Progenitor cell of endocrine pancreas (in vitro differentiated cells): ENCODE measurements at regions not wholly inside any gene's neighbourhood (a gene's known extent, or its start where the extent isn't known, plus 50 kb on each side); places are given as distances from the start of the nearest gene placed in this dataset.

Experiments used
- DNase-seq: peaks from one replicate; pipeline ENCODE4 v3.0.0; 2021; ENCODE audit warnings: low spot score; ENCODE audit not compliant: unreplicated experiment
- H3K27ac Mint-ChIP-seq: 2 replicates; pipeline ENCODE4 v1.8.0; 2021; ENCODE audit warnings: mild to moderate bottlenecking, moderate library complexity, mixed read lengths
- H3K27me3 Mint-ChIP-seq: 2 replicates; pipeline ENCODE4 v1.8.0; 2021; ENCODE audit warnings: mixed read lengths
- H3K36me3 Mint-ChIP-seq: 2 replicates; pipeline ENCODE4 v1.8.0; 2022; ENCODE audit warnings: mixed read lengths; ENCODE audit not compliant: insufficient read depth
- H3K4me1 Mint-ChIP-seq: 2 replicates; pipeline ENCODE4 v1.8.0; 2021; ENCODE audit warnings: low read depth, mixed read lengths
- H3K4me3 Mint-ChIP-seq: 2 replicates; pipeline ENCODE4 v1.8.0; 2021; ENCODE audit warnings: low read depth, mild to moderate bottlenecking, moderate library complexity, mixed read lengths
- H3K9me3 Mint-ChIP-seq: 2 replicates; pipeline ENCODE4 v1.8.0; 2021; ENCODE audit warnings: low read depth, mixed read lengths
- TF ChIP-seq, protein P1 (sequence below): fragments of 200-600 bp; sonication (generic); IDR thresholded peaks from one replicate; pipeline ENCODE4 v1.5.0; 2021; ENCODE audit warnings: antibody characterized with exemption, mild to moderate bottlenecking; ENCODE audit not compliant: unreplicated experiment

DNA sequence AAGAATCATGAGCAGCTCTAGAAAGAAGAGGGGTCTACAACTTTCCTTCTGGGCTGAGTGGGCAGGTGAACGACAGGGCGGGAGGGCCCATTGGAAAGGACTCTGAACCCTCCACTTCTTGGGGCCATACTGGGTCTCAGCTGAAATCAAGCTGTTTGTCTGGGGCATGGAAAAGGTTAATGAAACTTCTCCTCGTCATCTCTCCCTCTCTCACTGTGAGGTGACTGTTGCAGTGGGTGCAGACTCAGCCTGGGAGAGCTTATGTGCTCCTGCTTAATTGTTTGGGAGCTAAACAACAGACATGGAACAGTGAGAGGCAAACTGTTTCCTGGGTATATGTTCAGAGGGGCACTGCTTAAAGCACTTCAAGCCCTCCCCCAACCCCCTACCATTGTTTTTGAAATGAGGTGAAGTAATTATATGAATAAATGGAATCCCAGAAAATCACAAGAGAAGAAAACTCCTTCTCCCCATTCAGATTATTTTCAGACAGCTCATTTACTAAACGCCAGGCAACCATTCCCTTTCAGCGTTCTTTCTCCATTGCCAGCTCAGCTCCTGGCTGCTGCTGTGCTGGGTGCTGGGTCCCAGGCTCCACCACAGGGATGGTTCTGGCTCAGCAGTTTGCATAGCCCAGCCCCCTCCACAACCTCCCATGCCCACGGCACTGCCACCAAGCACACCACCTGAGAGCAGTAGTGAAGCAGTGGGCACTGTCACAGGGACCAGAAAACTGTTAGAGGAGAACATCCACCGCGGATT is 444.9 kb upstream of the TBL1XR1 start:
- H3K4me1 Mint-ChIP-seq: peaks cover 2% of the 10 kb centered on the region
- no peak overlapping the region for H3K27ac Mint-ChIP-seq
- no peaks in the 10 kb centered on the region for H3K27me3 Mint-ChIP-seq
- no peak for DNase-seq
- no peak overlapping the region for H3K4me3 Mint-ChIP-seq
- no peaks in the 10 kb centered on the region for H3K36me3 Mint-ChIP-seq
- H3K9me3 Mint-ChIP-seq: peaks cover 5% of the 10 kb centered on the region
- TF ChIP-seq, protein P1, sequence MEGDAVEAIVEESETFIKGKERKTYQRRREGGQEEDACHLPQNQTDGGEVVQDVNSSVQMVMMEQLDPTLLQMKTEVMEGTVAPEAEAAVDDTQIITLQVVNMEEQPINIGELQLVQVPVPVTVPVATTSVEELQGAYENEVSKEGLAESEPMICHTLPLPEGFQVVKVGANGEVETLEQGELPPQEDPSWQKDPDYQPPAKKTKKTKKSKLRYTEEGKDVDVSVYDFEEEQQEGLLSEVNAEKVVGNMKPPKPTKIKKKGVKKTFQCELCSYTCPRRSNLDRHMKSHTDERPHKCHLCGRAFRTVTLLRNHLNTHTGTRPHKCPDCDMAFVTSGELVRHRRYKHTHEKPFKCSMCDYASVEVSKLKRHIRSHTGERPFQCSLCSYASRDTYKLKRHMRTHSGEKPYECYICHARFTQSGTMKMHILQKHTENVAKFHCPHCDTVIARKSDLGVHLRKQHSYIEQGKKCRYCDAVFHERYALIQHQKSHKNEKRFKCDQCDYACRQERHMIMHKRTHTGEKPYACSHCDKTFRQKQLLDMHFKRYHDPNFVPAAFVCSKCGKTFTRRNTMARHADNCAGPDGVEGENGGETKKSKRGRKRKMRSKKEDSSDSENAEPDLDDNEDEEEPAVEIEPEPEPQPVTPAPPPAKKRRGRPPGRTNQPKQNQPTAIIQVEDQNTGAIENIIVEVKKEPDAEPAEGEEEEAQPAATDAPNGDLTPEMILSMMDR: no peak

DNA sequence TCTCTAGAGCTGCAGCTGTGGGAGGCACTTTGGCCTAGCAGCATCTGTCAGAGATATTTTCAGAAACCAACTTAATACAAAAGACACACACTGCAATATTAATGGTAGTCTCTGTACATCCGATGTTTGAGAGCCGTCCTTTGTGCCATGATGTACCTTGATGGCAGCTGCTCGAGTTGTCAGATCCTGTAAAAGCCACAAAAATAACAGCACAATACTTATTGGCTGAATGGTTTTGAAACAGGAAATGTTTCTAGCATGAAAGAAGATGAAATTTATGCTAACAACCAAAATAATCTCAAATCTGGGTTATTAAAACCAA is 445.5 kb upstream of the TBL1XR1 start:
- H3K4me1 Mint-ChIP-seq: peaks cover 2% of the 10 kb centered on the region
- TF ChIP-seq, protein P1: no peak
- H3K4me3 Mint-ChIP-seq: no peak overlapping the region
- peaks cover 5% of the 10 kb centered on the region for H3K9me3 Mint-ChIP-seq
- H3K27me3 Mint-ChIP-seq: no peaks in the 10 kb centered on the region
- H3K36me3 Mint-ChIP-seq: no peaks in the 10 kb centered on the region
- H3K27ac Mint-ChIP-seq: no peak overlapping the region
- no peak for DNase-seq

DNA sequence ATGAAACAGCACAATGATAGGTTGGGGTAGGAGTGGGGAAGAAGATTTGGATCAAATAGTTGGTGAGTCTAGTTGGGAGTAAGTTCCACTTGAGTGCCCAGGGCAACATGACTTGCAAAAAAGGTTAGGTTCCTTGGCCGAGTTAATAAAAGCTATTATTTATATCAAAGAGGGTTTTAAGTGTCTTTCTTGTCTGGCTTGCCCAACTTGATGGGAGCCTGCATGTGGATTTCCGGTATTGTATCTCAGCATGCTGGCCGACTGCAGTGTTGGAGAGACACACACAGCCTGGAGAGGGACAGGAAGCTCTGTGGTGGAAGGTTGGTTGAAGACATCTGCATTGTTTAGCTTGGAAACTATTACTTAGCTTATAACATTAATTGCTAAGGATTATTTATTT is 449.5 kb upstream of the TBL1XR1 start:
- TF ChIP-seq, protein P1: no peak
- H3K9me3 Mint-ChIP-seq: no peaks in the 10 kb centered on the region
- no peaks in the 10 kb centered on the region for H3K36me3 Mint-ChIP-seq
- DNase-seq: no peak
- H3K4me1 Mint-ChIP-seq: peaks cover 6% of the 10 kb centered on the region
- no peak overlapping the region for H3K27ac Mint-ChIP-seq
- no peak overlapping the region for H3K4me3 Mint-ChIP-seq
- H3K27me3 Mint-ChIP-seq: no peaks in the 10 kb centered on the region

DNA sequence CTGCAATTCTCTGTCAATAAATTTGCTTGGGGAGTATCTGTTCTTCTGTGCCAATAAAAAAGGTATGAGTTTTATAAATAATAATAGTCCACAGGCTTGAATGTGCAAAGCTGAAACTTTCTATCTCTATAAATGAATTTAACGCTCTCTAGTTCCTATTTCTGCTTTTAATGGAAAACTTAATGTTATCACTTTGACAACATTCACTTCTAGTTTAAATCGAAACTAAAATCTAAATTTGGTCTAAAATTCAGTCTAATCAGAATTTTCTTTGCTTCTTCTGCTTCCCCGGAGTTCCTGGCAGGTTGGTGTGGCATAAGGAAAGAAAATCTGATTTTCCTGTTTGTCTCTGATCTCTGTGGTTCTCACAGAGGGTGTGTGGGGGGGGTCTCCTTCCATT is 450.1 kb upstream of the TBL1XR1 start:
- H3K27ac Mint-ChIP-seq: no peak overlapping the region
- H3K4me3 Mint-ChIP-seq: no peak overlapping the region
- no peaks in the 10 kb centered on the region for H3K27me3 Mint-ChIP-seq
- no peak for DNase-seq
- peaks cover 9% of the 10 kb centered on the region for H3K4me1 Mint-ChIP-seq
- TF ChIP-seq, protein P1: no peak
- H3K9me3 Mint-ChIP-seq: no peaks in the 10 kb centered on the region
- no peaks in the 10 kb centered on the region for H3K36me3 Mint-ChIP-seq

DNA sequence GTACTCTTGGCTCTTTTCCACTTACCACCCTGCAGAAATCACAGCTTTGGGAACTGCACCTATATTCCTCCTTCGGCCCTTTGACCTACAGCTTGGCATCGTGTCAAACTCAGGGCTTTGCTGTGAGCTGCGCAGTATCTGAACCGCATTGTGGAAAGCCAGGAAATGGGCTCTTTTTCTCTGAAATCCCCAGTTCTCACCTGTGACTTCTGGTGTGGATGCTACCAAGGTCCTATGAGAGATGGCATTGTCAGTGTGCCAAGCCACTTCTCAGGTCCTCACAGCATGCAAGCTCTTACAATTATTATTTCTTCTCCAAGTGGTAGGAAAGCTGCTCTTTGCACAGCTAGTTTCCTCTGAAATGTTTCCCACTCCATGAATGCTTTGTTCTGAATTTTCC is 450.6 kb upstream of the TBL1XR1 start:
- Mint-ChIP-seq H3K27me3 (no peaks in the 10 kb centered on the region), H3K9me3 (no peaks in the 10 kb centered on the region), H3K27ac (peak overlapping the region; percentile 49), H3K4me3 (no peak overlapping the region), H3K36me3 (no peaks in the 10 kb centered on the region), H3K4me1 (peaks cover 12% of the 10 kb centered on the region)
- TF ChIP-seq, protein P1: no peak
- no peak for DNase-seq
